GM21786 (cell line): ENCODE measurements at regions not wholly inside any gene's neighbourhood (a gene's known extent, or its start where the extent isn't known, plus 50 kb on each side); places are given as distances from the start of the nearest gene placed in this dataset.
"Not testable (repeated sequence)": the region's sequence is repeated elsewhere in the genome, so short reads cannot be mapped to it uniquely, and the experiment has no call there.

ENCODE experiments used
- ATAC-seq: cut with Tn5 transposase; IDR thresholded peaks from one replicate; pipeline ENCODE4 v1.9.1; 2021; ENCODE audit not compliant: unreplicated experiment

DNA sequence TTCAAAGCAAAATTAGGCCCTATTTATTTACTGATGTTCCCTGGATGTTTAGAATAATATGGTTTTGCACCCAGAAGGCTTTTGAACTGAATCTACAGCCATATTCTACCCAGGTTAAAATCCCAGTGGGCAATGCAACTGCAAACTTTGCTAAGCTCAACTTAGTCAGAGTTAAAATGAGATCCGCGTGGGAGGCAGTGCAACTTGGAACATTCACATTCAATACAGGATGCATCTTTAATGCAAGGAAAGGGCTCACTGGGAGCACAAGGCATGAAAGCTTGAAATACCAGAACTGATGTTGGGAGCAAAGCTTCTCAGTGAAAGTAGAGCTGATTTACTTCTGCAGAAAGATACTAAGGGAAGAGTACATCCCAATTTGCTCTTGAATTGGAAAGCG is 281.2 kb upstream of the DEFB112 start:
- no peak for ATAC-seq

DNA sequence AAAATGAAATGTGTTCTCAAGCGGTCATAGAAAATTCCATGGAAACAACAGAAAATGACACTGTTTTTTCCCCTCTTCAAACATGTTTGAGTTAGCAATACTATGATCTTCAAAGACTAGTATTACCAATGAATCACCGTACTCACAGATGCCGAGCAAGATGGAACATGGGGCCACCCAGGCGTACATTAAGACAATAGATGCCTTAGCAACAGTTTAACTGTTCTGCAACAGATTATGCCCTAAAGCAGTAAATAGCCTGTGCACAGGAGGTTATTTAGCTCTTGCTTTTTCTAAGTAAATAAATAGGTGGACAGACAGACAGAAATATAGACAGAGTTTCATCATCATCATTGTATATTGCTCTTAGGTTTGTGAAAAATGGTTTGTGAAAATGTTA is 284.0 kb upstream of the DEFB112 start:
- no peak for ATAC-seq

DNA sequence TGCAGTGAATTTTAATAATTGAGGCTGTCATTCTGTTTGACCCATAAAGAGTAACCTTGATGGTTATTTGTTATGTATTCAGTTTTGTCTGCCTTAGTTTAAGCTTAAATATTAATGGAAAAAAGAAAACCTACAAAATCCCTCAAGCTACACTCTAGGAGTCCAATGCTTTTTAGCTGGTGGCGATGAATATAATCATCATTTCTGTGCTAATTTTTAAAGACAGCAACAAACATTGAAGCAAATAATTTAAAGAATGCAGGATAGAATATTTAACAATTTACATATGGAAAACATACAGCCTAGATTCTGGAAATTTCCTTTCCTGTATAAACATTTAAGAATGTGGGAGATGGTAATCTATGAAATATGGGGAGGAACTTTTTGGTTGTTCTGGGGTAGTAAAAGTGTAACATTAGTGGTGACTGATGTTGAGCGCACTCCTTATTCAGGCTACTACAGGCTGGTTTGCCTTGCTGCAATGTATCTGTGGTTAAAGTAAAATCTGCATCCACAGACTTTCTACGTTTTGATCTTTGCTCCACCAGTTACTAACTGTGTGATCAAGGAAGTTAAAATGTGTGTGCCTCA is 287.9 kb upstream of the DEFB112 start:
- ATAC-seq = no peak

DNA sequence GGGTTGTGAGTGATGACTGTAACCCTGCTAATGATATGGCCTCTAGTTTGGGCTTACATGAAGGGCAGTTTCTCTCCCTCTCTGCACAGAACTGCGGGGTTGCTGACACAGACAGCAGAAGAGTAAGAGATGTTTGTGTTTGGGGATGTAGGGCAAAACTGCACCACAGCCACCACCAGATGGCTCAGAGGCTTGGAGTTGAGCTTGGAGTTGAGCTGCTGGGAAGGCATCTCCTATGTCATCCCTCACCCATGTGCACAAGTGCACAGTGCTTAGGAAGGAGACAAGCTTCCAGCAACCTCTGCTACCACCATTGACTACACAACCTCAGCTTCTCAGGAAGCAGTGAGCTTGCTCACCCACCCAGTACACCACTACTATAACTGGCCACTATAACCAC is 303.9 kb upstream of the DEFB112 start:
- ATAC-seq = no peak

DNA sequence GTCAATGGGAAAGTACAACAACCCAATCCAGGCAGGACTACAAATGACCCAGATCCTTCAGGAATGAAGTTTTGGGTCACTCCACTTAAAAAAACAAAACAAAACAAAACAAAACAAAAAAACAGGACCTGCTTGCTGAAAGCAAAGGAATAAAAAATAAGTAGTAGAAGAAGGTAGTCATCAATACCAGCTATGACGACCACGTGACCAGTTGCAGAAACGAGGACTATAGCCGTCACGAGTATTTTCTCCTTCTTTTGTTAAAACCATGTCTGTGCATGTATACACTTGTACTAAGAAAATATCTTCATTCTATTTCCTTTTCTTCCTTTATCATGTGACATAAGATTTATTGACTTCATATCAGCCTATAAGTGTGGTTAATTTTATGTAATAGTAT is 308.4 kb upstream of the DEFB112 start:
- ATAC-seq = no peak

DNA sequence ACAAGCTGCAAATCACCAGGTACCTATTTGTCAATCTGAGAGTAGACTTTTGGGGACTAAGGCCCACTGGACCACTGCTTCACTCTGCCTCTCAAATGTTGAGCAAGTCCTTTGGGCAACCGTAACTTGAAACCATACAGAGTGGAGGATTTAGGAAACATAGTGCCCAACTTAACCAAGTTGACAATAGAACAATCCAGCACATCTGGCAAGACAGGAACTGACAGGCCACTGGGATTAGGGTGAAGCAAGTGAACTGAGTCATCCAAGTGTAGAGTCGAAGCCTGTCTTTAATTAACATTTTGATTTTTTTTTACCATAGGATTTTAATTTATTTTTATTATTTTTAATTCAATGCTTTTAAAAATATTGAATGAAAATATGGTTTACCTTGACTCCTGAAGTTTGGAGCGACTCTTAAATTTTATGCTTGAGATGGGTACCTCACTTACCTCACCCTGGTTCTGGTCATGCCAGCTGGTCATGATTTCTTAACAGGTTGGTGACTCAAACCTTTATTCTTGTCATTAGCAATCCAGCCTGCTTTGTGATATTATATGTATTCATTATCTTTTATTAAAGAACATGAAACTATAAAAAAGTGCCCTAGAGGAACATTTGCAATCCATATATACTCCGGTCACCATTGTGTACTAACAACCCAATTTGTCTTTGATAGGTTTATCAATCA is 312.1 kb upstream of the DEFB112 start:
- ATAC-seq = no peak

DNA sequence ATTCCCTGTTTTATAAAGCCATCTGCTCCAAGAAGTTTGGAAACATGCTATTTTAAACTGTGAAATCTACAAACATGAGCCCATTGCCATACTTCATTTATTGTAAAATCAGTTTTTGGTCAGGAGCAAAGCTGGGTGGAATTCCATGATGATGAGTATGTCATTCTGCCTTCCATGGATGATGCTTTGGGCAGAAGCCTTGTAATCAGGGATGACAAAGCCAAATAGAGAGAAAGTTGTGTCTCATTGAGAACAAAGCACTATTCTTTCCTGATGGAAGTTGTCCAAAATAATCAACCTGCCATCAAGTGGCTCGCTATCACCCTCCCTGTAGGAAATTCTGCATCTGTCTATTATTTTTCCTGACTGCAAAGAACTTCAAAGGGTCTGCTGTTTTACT is 313.0 kb upstream of the DEFB112 start:
- ATAC-seq = no peak

DNA sequence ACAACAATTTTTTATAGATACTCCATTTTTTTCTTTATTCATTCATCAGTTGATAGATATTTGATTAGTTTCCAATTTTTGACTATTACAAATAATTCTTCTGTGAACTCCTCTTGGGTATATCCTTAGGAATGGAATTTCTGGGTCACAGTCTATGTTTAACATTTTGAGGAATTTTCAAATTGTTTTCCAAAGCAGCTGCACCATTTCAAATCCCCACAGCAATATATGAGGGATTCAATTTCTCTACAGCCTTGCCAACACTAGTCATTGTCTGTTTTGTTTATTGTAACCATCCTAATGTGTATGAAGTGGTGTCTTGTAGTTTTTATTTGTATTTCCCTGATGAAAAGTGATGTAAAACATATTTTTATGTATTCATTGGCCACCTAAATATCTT is 320.3 kb upstream of the DEFB112 start:
- no peak for ATAC-seq

DNA sequence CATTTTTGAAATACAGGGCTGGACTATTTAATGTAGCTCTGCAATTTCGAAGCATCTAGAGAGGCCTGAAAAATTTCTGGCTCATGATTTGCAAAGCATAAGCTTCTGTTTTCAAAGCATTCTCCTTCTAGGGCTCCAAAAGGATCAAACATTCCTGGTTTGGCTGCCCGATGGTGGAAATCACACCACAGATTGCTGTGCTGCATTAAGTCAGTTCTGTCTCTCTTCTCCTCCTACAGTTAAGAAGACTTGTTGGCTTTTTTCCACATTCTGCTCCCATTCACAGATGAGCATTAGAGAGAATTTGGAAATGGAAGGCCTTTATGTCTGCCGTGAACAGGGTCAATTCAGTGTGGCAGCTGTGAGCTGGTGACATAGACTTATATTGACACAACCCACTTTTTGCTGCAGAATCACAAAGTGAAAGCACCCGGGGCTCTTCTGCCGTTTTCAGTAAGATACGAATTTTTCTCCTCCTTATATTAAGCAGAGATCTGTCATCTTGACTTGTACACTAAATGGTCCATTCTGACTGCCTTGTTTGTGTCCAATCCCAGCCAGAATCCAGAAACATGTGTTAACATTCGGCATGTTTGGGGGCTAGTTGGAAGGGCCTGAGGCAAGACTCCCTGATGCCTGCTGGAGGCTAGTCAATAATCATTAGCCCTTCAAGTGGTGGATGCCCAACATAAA is 330.8 kb upstream of the DEFB112 start:
- no peak for ATAC-seq

DNA sequence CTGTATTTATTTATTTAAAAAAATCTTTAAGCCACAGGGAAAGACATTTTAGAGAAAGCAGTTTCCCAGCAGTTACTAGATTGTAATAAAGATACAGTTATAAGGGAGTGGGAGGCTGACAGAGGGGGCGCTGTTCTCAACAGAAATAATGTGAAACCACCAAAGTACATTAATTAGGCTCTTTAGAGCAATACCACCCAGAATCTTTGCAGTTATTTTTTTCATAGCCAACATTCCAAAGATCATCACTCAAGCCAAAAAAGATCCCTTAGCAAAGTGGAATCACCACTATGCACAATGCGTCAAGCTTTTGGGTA is 331.3 kb upstream of the DEFB112 start:
- no peak for ATAC-seq

DNA sequence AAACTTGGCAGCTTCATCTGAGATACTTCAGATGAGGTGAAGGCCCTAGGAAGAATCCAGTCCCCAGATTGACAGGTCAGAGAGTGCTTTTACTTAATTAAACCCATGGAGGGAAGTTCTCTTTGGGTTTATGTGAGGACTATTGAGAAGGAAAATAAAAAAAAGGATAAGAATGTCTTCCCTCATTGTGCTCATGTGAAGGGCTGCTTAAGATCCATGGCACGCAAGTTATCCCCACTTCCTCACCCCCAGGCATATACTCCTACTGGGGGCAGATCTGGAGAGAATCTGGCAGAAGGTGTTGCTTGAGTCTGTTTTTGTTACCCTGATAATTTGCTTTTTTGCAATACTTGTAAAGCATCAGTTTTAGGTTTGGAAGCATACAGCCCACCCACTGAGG is 322.9 kb upstream of the TFAP2D start:
- no peak for ATAC-seq

DNA sequence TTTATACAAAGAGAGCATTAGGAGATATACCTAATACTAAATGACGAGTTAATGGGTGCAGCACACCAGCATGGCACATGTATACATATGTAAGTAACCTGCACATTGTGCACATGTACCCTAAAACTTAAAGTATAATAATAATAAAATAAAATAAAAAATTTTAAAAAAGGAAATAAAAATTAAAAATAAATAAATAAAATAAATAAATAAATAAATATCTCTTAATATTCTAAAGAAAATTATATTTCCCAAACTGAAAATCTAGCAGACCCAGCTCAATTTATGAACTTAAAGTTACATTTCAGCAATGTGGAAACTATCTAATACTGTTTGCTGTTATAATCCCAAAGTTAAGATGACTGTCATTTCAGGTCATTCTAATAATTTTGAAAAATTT is 319.2 kb upstream of the TFAP2D start:
- not testable (repeated sequence) for ATAC-seq

DNA sequence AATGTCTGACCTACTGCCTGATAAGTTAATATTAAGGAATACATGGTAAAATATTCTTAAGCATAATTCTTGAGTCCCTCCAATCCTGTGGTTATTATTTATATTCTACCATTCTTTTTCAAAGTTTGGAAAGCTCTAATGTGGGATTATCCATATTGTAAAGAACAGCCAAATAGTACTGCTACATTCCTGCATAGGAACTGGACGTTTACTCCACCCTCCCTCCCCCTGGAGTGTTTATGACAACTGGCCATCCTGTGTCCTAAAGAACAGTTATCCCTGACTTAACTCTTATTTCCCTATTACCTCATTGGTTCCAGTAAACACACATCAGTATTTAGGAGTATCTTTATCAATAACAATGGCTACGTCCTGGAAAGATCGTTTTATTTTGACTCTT is 308.7 kb upstream of the TFAP2D start:
- ATAC-seq = no peak

DNA sequence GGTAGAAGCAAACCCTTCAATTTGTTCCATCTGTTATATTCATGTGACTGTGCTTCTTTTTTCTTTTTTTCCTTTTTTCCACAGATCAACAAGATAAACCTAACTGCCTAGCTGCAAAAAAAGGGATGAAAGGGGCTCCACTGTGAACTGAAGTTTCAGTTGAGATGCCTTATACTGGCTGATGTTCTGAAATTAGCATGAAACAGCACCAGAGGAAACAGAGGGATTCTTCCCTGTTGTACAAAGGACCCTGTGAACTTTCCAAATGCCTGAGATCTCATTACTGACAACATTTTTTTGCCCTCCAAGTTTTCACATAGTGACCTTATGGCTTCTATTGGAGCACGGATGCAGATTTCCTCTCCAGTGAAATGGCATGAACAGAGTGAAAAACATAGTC is 302.7 kb upstream of the TFAP2D start:
- no peak for ATAC-seq

DNA sequence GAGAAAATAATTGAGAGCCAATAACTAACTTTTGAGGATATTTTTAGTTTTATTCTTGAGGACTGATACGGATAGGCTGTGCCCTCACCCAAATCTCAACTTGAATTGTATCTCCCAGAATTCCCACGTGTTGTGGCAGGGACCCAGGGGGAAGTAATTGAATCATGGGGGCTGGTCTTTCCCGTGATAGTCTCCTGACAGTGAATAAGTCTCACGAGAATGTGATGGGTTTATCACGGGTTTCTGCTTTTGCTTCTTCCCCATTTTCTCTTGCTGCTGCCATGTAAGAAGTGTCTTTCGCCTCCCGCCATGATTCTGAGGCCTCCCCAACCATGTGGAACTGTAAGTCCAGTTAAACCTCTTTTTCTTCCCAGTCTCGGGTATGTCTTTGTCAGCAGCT is 292.3 kb upstream of the TFAP2D start:
- not testable (repeated sequence) for ATAC-seq

DNA sequence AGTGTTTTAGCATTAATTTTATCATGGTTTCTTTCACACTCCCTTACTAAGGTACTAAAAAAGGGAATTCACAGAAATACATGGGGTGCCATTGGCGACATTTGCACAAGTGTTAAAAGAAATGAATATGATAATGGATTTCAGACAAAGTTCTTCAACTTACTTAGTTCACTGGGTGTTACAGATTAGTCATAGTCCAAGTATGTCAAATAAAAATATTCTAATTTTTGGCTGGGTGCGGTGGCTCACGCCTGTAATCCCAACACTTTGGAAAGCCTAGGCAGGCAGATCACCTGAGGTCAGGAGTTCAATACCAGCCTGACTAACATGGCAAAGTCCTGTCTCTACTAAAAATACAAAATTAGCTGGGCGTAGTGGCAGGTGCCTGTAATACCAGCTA is 286.1 kb upstream of the TFAP2D start:
- ATAC-seq = no peak

DNA sequence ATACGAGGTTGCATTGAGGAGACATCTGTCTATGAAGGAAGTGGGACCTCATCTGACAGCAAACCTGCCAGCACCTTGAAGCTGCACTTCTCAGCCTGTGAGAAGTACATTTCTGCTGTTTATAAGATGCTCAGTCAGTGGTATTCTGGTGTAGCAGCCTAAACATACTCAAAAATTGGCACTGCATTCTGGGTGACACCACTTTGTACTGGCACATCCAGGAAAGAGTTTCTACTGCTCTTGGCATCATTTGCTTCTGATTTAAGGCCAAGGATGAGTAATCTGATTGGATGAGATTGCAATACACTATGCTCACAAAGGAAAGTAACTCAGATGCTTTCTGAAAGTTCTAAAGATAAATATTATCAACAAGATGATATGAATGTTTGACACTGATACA is 275.4 kb upstream of the TFAP2D start:
- ATAC-seq = no peak

DNA sequence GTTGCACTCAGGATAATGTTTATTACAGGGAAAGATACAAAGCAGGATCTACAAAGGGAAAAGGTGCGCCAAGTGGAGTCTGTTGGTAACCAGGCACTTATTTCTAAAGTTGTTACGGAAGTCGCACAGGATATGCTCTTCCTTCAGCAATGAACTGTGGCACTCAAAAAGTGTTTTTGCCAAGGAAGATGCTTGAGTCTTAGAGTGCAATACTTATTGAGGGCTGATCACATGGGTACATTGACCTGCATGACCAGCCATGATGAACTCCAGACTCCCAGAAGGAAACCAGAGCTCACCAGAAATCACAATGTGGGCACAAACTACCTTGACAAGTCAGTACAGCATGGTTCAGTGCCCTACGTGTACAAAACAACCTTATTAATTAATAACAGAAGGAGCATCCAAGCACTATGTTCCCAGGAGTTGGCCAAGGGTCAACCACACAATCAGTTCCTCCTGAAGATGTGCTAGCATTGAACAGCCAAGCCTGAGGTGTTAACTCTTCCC is 270.7 kb upstream of the TFAP2D start:
- no peak for ATAC-seq

DNA sequence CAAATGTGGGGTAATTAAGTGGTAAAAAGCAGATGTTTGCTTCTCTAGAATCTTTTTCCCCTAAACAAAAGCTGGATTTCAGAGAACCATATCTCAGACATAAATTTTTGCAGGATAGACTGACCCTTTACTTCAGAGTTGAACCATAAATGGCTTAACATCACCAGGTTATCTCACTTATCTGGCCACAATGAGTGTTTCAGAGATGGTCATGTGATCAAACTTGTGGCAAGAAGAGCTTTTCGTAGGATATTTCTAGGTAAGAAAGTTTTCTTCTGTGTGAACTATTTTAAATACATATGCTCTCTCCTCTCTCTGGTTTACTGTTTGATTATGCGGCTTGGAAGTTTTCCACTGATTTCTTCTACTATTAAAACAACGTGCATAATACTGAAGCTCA is 270.2 kb upstream of the TFAP2D start:
- no peak for ATAC-seq

DNA sequence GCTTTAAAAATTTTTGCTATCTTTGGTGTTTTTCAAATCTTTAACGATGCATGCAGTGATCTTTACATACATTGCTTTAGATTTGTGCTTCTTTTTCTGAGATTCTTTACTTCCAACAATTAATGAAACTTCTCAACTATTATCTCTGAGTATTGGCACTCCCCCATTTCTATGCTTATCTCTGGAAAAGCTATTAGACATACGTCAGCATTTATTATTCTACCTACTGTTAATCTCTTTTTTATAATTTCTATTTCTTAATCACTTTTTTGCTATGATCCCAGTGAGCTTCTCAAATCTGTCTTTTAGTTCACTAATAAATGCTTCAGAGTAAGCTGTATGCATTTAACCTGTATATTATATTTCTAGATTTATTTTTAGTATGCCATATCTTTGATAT is 264.2 kb upstream of the TFAP2D start:
- ATAC-seq = no peak

DNA sequence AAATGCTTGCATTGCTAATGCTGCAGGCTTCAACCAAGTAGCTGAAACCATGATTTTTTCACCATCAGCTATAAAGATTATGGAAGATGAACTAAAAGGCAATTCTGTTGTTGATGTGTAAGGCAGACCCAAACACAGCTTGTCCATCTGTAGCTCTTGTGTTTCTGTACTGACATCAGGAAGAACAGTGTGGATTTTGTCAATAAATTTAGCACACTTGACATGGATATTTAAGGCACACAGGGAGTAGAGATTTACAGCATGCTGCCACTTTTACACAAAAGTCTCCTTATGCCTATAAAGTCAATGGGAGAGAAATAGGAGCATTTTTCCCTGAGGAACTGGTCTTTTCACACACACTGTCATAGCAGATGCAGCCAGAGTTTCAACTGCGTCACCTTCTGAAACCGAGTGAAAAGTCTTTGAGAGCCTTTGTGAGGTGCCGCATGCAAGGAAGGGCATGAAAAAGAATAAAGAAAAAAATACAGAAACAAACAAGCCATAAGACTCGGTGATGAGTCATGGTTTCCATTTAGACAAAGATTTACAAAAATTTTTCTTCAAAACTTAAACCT is 261.4 kb upstream of the TFAP2D start:
- ATAC-seq = no peak

DNA sequence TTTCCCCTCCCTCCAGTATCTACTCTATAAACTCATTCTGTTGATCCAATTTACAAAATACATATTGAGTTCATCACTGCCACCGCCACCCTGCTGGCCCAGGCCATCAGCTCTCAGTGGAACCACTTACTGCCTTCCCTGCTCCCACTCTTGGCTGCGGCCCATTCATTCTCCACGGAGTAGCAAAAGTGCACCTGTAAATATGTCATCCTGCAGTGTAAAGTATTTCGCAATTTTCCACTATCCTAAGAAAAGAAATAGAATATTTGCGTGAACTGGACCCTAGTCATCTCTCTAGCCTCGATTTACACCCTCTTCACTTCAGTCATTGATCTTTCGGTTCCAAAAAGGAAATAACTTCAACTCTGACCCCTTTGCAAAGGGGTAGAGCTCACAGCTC is 258.3 kb upstream of the TFAP2D start:
- ATAC-seq = no peak
